Activated CD8-positive, alpha-beta T cell treated with anti-CD3 and anti-CD28 coated beads for 36 hours (primary cell): ENCODE measurements at regions not wholly inside any gene's neighbourhood (a gene's known extent, or its start where the extent isn't known, plus 50 kb on each side); places are given as distances from the start of the nearest gene placed in this dataset.

Experiments
- ATAC-seq: fragments of 200-7000 bp; cut with Tn5 transposase; one replicate; pipeline ENCODE4 v1.10.0; 2021; ENCODE audit warnings: mild to moderate bottlenecking, moderate library complexity
- CTCF ChIA-PET: fragments of 350-600 bp; sonication (Branson Sonifier 250); formaldehyde crosslinking; loops from one replicate; lab custom pipeline; 2021; ENCODE audit warnings: antibody characterized with exemption; lab: Charles Lee
- POLR2A ChIA-PET: fragments of 350-600 bp; sonication (Branson Sonifier 250); formaldehyde crosslinking; loops from one replicate; lab custom pipeline; 2021; ENCODE audit warnings: antibody characterized with exemption; lab: Charles Lee
- DNase-seq: peaks from one replicate; pipeline ENCODE4 v3.0.0-alpha.2; 2020
- H3K27ac Mint-ChIP-seq: one replicate; pipeline ENCODE4 v1.8.0; 2021; ENCODE audit warnings: mild to moderate bottlenecking, mixed read lengths
- H3K27me3 Mint-ChIP-seq: one replicate; pipeline ENCODE4 v1.8.0; 2021; ENCODE audit warnings: mixed read lengths
- H3K36me3 Mint-ChIP-seq: one replicate; pipeline ENCODE4 v1.8.0; 2021; ENCODE audit warnings: low read depth, mixed read lengths
- H3K4me1 Mint-ChIP-seq: one replicate; pipeline ENCODE4 v1.8.0; 2021; ENCODE audit warnings: low read depth, mixed read lengths
- H3K4me3 Mint-ChIP-seq: one replicate; pipeline ENCODE4 v1.8.0; 2021; ENCODE audit warnings: mild to moderate bottlenecking, moderate library complexity, mixed read lengths
- H3K9me3 Mint-ChIP-seq: one replicate; pipeline ENCODE4 v1.8.0; 2021; ENCODE audit warnings: mixed read lengths
- intact Hi-C: fragments of 100-400 bp; cut with micrococcal nuclease; formaldehyde crosslinking; loops from one replicate; pipeline ENCODE4 v1.10.0; 2022
- TF ChIP-seq, protein P1 (sequence below): fragments of 200-600 bp; IDR thresholded peaks from one replicate; pipeline ENCODE4 v1.8.0; 2022; ENCODE audit warnings: antibody characterized with exemption, mild to moderate bottlenecking

DNA sequence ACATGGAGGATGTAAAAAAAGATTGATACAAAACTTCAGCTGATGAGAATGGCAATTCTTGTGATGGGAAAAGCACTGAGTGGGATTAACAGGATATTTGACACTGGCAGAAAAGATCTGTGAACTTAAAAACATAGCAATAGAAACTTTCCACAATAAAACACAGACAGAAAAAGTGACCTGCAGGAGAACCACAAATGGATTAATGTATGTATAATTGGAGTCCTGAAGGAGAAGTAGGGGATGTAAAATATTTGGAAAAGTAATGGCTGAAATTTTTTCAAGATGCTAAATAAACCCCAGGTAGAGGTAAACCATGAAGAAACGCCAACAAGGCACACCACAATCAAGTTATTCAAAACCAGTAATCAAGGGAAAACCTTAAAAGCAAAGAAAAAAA, 130.8 kb upstream of the C14orf180 start:
- TF ChIP-seq, protein P1, sequence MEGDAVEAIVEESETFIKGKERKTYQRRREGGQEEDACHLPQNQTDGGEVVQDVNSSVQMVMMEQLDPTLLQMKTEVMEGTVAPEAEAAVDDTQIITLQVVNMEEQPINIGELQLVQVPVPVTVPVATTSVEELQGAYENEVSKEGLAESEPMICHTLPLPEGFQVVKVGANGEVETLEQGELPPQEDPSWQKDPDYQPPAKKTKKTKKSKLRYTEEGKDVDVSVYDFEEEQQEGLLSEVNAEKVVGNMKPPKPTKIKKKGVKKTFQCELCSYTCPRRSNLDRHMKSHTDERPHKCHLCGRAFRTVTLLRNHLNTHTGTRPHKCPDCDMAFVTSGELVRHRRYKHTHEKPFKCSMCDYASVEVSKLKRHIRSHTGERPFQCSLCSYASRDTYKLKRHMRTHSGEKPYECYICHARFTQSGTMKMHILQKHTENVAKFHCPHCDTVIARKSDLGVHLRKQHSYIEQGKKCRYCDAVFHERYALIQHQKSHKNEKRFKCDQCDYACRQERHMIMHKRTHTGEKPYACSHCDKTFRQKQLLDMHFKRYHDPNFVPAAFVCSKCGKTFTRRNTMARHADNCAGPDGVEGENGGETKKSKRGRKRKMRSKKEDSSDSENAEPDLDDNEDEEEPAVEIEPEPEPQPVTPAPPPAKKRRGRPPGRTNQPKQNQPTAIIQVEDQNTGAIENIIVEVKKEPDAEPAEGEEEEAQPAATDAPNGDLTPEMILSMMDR, result no peak
- H3K36me3 Mint-ChIP-seq, result no peaks in the 10 kb centered on the region
- no peak for DNase-seq
- no peaks in the 10 kb centered on the region for H3K4me1 Mint-ChIP-seq
- no peak for ATAC-seq
- intact Hi-C loops, result no loop called here
- peaks cover 22% of the 10 kb centered on the region for H3K27me3 Mint-ChIP-seq
- H3K27ac Mint-ChIP-seq, result no peak overlapping the region
- ChIA-PET POLR2A (no interaction called here), CTCF (no interaction called here)
- H3K9me3 Mint-ChIP-seq, result peaks cover 9% of the 10 kb centered on the region
- no peak overlapping the region for H3K4me3 Mint-ChIP-seq

DNA sequence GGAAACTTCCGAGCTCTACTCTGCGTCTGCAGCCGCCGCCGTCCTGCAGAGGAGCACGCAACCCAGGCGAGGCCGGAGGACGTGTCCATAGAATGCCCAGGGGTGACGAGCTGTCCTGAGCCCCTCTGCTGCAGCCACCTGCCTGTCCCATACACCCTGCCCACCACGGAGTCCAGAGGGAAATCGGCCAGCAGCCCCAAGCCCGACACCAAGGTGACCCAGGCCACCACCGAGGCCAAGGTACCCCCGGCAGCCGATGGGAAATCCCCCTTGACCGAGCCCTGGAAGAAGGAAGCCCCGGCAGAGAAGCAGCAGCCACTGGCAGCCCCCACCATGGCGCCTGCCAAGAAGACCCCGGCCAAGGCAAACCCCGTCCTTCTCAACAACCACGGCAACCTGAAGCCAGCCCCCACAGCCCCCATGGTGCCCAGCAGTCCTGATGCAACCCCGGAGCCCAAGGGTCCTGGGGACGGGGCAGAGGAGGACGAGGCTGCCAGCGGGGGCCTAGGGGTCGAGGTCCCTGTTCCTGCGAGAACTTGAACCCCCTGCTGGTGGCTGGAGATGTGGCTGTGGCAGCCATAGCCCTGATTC, 128.7 kb upstream of the C14orf180 start:
- no peaks in the 10 kb centered on the region for H3K36me3 Mint-ChIP-seq
- ChIA-PET POLR2A (no interaction called here), CTCF (no interaction called here)
- H3K4me1 Mint-ChIP-seq, result no peaks in the 10 kb centered on the region
- DNase-seq (no peak), ATAC-seq (no peak)
- H3K9me3 Mint-ChIP-seq, result peaks cover 4% of the 10 kb centered on the region
- intact Hi-C loops, result no loop called here
- no peak overlapping the region for H3K27ac Mint-ChIP-seq
- TF ChIP-seq, protein P1, result no peak
- H3K27me3 Mint-ChIP-seq, result peaks cover 25% of the 10 kb centered on the region
- no peak overlapping the region for H3K4me3 Mint-ChIP-seq

DNA sequence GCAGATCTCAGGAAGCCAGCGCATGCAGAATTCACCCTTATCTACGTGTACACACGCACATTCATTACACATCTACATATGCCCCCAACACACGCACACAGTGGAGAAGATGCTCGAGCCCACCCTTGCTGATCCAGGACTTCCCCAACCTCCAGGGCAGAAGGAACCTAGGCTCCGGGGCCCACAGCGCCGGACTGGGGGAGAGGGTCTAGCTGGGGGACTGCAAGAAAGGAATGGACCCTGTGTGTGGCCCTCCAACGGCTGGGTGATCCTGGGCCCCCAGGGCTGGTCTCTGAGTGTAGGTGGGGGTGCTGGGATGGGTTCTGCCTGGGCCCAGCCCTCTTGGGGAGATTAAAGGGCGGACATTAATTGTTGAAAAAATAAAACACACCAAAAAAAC, 128.1 kb upstream of the C14orf180 start:
- CTCF ChIA-PET, result no interaction called here
- peaks cover 25% of the 10 kb centered on the region for H3K27me3 Mint-ChIP-seq
- H3K4me1 Mint-ChIP-seq, result no peaks in the 10 kb centered on the region
- intact Hi-C loops, result no loop called here
- ATAC-seq (no peak), DNase-seq (no peak)
- no peaks in the 10 kb centered on the region for H3K36me3 Mint-ChIP-seq
- TF ChIP-seq, protein P1, result no peak
- H3K9me3 Mint-ChIP-seq, result peaks cover 4% of the 10 kb centered on the region
- POLR2A ChIA-PET, result no interaction called here
- no peak overlapping the region for H3K27ac Mint-ChIP-seq
- no peak overlapping the region for H3K4me3 Mint-ChIP-seq

DNA sequence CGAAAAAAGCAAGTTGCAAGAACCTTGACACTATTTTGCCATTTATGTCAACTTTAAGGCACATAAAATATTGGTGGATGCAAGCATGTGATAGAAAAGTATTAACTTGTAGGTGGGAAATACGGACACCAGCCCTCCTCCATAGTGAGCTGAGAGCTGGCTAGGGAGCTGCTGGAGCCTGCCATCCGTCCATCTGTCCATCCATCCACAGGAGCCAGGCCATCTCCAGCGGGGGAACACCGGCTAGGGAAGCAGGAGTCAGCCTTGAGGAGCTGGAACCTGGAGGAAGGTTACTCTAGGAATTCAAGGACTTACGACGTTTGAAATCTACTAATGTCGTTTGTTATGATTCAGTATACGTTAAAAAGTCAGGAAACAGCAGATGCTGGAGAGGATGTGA, 120.7 kb upstream of the C14orf180 start:
- ChIA-PET POLR2A (no interaction called here), CTCF (no interaction called here)
- peaks cover 8% of the 10 kb centered on the region for H3K4me1 Mint-ChIP-seq
- H3K9me3 Mint-ChIP-seq, result no peaks in the 10 kb centered on the region
- no peak overlapping the region for H3K27ac Mint-ChIP-seq
- ATAC-seq (no peak), DNase-seq (no peak)
- TF ChIP-seq, protein P1, result no peak
- no peak overlapping the region for H3K4me3 Mint-ChIP-seq
- intact Hi-C loops, result no loop called here
- H3K27me3 Mint-ChIP-seq, result peaks cover 49% of the 10 kb centered on the region
- no peaks in the 10 kb centered on the region for H3K36me3 Mint-ChIP-seq

DNA sequence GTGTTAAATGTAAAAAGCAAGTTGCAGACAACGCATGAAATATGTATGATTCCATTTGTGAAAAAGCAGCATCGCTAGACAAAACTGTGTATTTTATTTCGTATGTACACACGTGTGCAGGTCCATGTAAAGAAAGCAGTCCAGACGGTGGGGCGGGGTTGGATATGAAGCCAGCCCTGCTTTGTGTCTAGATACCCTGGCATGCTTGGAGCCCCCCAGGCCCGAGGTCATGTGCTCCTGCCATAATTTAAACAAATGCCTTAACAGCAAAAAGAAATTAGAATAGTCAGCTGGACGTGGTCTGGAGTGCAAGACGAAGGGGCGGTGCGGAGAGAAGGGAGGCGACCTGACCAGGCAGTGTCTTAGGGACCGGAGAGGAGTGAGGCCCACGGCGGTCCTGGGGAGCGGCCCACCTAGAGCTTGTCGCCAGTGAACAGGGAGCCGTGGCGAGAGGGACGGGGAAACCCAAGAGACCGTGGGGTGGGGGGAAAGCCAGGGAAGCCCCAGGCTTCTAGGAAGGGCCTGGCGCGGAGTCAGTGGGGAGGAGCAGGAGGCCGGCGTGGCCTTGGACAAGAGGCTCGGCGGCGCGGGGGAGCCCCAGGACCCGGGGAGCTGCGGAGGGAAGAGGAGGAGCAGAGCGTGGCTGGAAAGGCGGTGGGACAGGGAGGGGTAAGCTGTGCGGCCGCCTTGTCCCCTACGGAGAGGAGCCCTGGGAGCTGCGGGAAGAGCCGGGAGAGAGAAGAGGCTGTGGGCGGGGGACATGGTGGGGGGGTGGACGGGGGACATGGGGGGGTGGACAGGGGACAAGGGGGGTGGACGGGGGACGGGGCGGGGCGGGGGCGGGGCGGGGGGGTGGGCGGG, 118.5 kb upstream of the C14orf180 start:
- TF ChIP-seq, protein P1, result no peak
- CTCF ChIA-PET, result interaction anchor here (1.2 kb wide), 1 partner anchor 30 kb away, joined by 3 read pairs; no protein-coding TSS in a partner anchor
- DNase-seq (no peak), ATAC-seq (no peak)
- POLR2A ChIA-PET, result no interaction called here
- Mint-ChIP-seq H3K36me3 (no peaks in the 10 kb centered on the region), H3K27me3 (peaks cover 51% of the 10 kb centered on the region), H3K9me3 (no peaks in the 10 kb centered on the region), H3K4me3 (no peak overlapping the region), H3K27ac (no peak overlapping the region), H3K4me1 (peaks cover 8% of the 10 kb centered on the region)
- intact Hi-C loops, result no loop called here
